CD4-positive, alpha-beta T cell treated with Interleukin-17A for 1 hour (primary cell): ENCODE measurements at regions not wholly inside any gene's neighbourhood (a gene's known extent, or its start where the extent isn't known, plus 50 kb on each side); places are given as distances from the start of the nearest gene placed in this dataset.

Source experiments
- DNase-seq: peaks from one replicate; pipeline ENCODE4 v3.0.0-alpha.2; 2020

GRCh38 chr4:19009881-19010280 lies 988.3 kb upstream of the LCORL start:
- no peak for DNase-seq

DNA sequence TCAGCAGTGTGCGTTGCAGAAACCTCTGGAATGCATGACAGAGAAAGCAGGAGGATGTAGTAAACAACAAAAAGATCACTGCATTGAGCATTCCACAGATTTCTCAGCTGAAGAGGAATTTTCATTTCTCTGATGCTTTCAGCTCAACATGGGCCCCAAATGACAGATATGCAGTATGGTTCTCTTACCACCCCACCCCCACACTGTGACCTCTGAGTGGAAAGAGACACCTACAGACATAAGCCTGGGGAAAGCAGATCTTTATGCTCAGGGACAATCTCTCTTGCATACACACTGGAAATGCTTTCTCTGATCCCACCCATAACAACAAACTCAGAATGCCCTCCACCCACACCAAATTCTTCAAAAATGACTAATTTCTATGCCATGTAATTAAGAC lies 983.7 kb upstream of the LCORL start:
- DNase-seq: no peak

GRCh38 chr4:19002170-19002569 lies 980.6 kb upstream of the LCORL start:
- no peak for DNase-seq

DNA sequence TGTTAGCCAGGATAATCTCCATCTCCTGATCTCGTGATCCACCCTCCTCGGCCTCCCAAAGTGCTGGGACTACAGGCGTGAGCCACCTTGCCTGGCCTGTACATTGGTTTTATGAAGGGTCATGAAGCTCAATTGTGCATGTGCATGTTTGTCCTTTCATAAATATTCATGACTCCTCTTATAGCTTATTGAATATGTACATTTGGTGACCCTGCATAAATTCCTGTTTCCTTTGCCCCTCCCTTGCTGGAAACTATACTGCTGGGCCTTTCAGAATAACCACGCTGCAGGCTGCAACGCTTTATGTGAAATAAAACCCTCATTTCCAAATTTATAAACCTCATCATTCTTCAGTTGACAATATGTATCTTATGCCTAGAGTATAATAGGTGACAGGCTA lies 978.0 kb upstream of the LCORL start:
- DNase-seq: no peak

DNA sequence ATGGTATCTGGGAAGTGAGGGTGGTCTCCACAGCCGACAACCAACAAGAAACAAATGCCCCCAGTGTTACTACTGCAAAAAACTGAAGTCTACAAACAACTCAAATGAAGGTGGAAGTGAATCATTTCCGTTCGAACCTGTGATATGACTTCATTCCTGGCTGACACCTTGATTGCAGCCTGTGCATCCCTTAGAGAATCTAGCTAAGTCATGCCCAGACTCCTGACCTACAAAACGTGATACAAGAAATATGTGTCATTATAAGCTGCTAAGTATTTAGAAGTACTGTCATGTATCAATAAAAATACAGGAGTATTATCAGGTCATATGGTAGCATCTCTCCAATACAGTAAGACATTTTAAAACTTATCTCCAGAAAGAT lies 959.7 kb upstream of the LCORL start:
- DNase-seq: no peak

DNA sequence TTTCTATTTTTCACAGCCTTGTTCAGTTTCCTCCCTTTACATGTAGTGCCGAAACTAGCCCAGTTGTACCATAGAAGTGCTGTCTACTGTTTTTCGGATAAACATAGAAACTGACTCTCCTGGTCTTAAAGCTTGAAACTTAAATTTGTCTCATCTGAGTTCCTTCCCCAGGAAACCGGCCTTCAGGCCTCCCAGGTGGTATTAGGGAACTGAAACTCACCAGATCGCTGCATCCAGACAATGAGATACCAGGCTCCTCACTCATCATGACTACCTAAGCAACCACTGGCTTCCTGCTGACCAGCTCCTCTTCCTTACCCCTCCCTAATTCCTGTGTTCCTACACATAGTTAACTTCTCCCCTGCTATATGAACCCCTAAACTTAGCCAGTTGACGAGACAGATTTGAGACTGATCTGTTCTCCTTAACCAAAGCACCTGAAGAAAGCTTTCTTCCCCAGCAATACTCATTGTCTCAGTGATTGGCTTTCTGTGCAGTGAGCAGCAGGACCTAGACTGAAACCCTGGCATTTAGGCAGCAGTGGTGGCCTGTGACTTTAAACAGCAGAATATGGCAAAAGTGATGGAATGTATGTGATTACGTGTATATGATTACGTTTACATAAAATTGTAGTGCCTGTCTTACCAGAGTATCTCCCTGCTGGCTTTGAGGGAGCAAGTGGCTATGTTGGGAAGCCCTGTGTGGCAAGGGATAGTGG lies 959.1 kb upstream of the LCORL start:
- no peak for DNase-seq

- DNase-seq: no peak
Observed at GRCh38 chr4:18976884-18977283, 955.3 kb upstream of the LCORL start.

GRCh38 chr4:18975916-18976808 lies 954.6 kb upstream of the LCORL start:
- no peak for DNase-seq

DNA sequence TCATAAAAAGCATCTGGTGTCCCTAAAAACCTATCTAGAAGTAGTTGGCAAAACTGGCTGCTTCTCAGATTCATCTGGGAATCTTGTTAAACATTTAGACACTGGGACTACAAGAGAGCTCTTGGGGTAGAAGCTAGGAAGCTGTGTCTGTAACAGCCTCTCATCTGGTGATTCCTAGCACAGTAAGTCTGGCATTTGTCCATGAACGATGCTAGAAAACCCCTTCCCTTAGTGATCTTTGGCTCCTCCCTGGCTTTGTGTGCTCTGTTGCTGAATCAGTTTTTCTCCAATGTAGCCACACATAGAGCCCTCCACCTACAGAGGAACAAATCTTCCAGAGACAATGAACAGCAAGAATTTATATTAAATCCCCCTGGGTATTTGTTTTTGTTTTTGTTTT lies 951.7 kb upstream of the LCORL start:
- no peak for DNase-seq

GRCh38 chr4:18961879-18962278 lies 940.3 kb upstream of the LCORL start:
- no peak for DNase-seq

- DNase-seq: no peak
Observed at GRCh38 chr4:18961266-18961665, 939.7 kb upstream of the LCORL start.

DNA sequence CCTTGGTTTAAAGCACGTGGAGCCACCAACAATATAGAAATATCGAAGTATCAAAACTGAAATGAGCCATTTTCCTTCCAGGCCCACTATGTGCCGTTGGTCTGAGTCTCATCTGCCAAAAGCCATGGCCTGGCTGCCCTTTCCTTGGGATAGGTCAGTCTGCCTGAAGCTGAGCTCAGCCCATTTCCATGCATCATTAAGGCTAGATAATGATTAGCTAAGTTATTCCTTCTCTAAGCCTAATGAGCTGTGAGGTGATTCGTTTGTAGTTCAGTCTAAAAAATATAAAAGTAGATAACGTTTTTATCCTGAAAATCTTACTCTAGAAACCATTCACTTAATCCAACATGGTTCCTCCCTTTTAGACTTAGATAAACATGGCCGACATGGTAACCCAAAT lies 936.2 kb upstream of the LCORL start:
- no peak for DNase-seq

GRCh38 chr4:18954538-18954937 lies 933.0 kb upstream of the LCORL start:
- no peak for DNase-seq

DNA sequence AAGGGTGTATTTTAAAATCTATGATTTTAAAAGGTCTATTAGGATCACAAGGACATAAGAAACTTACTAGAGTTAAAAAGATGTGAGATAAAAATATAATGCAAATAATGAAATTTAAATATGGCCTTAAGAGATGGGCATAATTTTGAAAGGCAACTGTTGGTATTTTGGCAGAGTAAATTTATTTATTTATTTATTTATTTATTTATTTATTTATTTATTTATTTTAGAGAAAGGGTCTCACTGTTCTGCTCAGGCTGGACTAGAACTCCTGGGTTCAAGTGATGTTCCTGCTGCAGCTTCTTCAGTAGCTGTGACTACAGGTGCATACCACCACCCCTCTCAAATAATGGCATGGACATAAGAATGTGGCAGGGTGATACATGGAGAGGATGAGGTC lies 932.1 kb upstream of the LCORL start:
- no peak for DNase-seq

DNA sequence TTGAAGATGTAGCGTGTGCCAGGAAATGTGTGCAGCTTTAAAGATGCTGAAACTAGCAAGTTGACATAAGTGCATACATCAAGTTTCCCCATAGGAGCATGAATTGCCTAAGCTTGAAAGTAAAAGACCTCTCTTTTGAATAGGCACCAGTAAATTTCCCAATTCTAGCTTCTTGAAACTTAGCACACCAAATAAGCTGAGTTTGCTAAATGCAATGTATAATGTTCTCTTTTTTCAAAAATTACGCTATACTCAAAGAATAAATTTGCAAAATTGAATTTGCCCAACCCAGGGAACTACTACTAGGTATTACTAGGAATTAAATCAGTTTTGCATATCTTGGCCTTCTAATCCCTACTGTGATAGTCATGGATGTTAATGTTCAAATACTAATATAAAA lies 923.9 kb upstream of the LCORL start:
- DNase-seq: no peak

GRCh38 chr4:18942874-18943273 lies 921.3 kb upstream of the LCORL start:
- DNase-seq: no peak

DNA sequence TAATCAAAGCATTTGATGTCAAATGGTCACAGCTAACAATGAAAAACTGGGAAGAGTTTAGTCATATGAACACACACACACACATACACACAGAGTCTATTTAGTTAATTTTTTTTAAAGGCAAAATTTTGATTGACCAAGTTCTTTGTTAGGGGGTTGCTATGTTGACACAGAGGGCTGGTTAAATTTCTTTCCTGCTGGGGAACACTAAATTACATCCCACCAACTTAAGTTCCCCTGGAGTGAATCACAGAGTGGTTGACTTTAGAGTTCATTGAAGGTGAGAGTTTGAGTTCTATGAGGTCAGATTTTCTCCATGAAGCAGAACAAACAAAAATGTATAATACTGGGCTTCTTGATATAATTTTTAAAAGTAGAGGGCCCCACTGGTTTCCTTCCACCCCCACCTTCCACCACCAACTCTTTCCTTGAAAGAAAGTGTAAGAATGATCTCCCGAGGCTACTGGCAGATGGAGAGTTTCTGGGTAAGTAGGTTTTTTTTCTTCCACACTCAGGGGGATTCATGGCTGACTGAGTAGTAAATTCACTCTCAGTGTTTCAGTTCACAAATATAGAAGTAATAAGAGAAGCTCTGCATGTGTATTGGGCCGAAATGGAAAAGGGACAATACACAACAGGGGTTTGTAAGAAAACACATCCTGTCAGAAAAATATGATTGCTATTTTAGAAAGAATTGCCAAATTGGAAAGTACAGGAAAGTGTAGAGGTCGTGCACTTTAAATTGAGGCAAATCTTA lies 917.0 kb upstream of the LCORL start:
- no peak for DNase-seq

DNA sequence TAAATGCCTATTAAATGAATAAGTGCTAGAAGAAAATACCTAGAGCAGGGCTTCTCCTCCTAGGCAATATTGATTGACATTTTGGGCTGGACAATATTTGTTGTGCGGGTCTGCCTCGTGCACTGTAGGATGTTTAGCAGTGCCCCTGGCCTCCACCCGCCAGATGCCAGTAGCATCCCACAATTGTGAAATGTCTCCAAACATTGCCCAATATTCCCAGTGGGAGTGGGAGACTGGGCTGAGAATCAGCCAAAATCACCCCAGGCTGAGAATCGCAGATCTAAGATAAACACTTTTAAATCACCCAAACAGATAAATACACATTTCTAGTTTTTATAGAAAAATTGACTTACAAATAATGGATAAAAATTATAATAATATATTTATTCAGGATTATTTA lies 916.2 kb upstream of the LCORL start:
- no peak for DNase-seq

DNA sequence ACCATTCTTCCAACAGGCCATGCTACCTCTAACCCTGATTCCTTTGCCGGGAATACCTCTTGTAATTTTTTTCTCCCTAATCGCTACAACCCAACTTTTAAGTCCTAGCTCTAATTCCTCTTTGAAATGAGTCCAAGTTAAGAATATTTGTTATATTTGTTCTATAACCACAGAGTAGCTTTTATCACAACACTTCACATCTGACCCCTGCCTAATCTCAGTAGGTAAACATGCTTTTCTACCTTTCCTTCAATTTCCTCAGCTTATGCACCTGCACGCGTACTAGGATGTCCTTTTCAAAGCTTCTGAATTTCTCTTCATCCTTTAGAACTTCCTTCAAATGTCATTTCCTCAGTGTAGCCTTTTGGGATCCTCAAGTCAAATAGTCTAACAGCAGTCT lies 915.5 kb upstream of the LCORL start:
- no peak for DNase-seq

- DNase-seq: no peak
Observed at GRCh38 chr4:18935659-18936345, 914.2 kb upstream of the LCORL start.

DNA sequence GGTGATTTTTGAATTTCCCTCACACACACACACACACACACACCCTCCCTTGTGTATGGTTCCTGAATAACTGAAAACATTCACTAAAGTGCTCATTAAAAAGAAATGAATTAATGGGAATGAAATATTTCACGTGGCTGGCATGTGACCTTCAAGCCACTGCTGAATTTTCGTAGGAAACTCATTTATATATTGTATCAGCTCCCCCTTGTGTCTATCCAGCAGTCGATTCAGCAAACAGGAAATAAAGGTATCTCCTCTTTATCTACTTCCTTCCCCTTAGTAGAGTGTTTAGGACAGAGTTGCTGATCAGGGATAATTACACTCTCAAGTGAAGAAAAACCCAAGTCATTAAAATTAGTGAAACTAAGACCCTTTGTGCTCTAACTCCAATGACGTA lies 912.6 kb upstream of the LCORL start:
- DNase-seq: no peak

- no peak for DNase-seq
Observed at GRCh38 chr4:18932730-18933339, 911.3 kb upstream of the LCORL start.
